Neural cell (in vitro differentiated cells): ENCODE measurements at regions not wholly inside any gene's neighbourhood (a gene's known extent, or its start where the extent isn't known, plus 50 kb on each side); places are given as distances from the start of the nearest gene placed in this dataset.

Experiments
- CTCF ChIP-seq: fragments of 450-650 bp; IDR thresholded peaks from 2 replicates; pipeline ENCODE4 v1.5.1; 2014; ENCODE audit warnings: antibody characterized with exemption, mild to moderate bottlenecking, moderate library complexity; ENCODE audit not compliant: poor library complexity, severe bottlenecking
- EP300 ChIP-seq: fragments of 450-650 bp; conservative IDR thresholded peaks from 2 replicates; pipeline ENCODE4 v1.6.1; 2014; ENCODE audit warnings: antibody characterized with exemption, mild to moderate bottlenecking, moderate library complexity; ENCODE audit not compliant: poor library complexity, severe bottlenecking
- POLR2AphosphoS5 ChIP-seq: IDR thresholded peaks from 2 replicates; pipeline ENCODE4 v1.6.1; 2012
- SMC3 ChIP-seq: fragments of 450-650 bp; conservative IDR thresholded peaks from 2 replicates; pipeline ENCODE4 v1.6.1; 2014; ENCODE audit warnings: antibody characterized with exemption, mild to moderate bottlenecking, moderate library complexity; ENCODE audit not compliant: poor library complexity

GRCh38 chr9:13719446-13719845, 440.0 kb upstream of the MPDZ start:
- TF ChIP-seq SMC3: no peak
- no peak for TF ChIP-seq POLR2AphosphoS5
- TF ChIP-seq CTCF: no peak
- no peak for TF ChIP-seq EP300
